WERI-Rb-1 (cell line): ENCODE measurements at regions not wholly inside any gene's neighbourhood (a gene's known extent, or its start where the extent isn't known, plus 50 kb on each side); places are given as distances from the start of the nearest gene placed in this dataset.

Source experiments
- DNase-seq: peaks from one replicate; pipeline ENCODE4 v3.0.0-alpha.2; 2020
- H3K27ac ChIP-seq: fragments of 250-450 bp; sonication (Bioruptor Pico); 2 replicates; pipeline ENCODE4 v1.5.1; 2020; ENCODE audit warnings: mild to moderate bottlenecking, moderate library complexity
- H3K27me3 ChIP-seq: fragments of 250-450 bp; sonication (Bioruptor Pico); 2 replicates; pipeline ENCODE4 v1.5.1; 2021; ENCODE audit warnings: mild to moderate bottlenecking, low read depth, moderate library complexity; ENCODE audit not compliant: insufficient read depth, severe bottlenecking
- H3K36me3 ChIP-seq: fragments of 250-450 bp; sonication (Bioruptor Pico); 2 replicates; pipeline ENCODE4 v1.5.1; 2020; ENCODE audit warnings: mild to moderate bottlenecking, moderate library complexity
- H3K4me3 ChIP-seq: 2 replicates; pipeline ENCODE4 v1.5.1; 2011; ENCODE audit warnings: low read depth, mild to moderate bottlenecking, control low read depth, low read length
- H3K9me3 ChIP-seq: fragments of 250-450 bp; sonication (Bioruptor Pico); 2 replicates; pipeline ENCODE4 v1.5.1; 2021; ENCODE audit warnings: mild to moderate bottlenecking, moderate library complexity; ENCODE audit not compliant: severe bottlenecking
- CTCF ChIP-seq: IDR thresholded peaks from 2 replicates; pipeline ENCODE4 v1.5.1; 2011; ENCODE audit warnings: low read depth, mild to moderate bottlenecking, control low read depth, inconsistent platforms, low read length

GRCh38 chr13:81771951-81772350 lies 1431.0 kb upstream of the SPRY2 start:
- DNase-seq, result no peak
- H3K36me3 ChIP-seq, result no peaks in the 10 kb centered on the region
- H3K4me3 ChIP-seq, result no peak overlapping the region
- TF ChIP-seq CTCF, result no peak
- no peak overlapping the region for H3K27ac ChIP-seq
- no peaks in the 10 kb centered on the region for H3K27me3 ChIP-seq
- H3K9me3 ChIP-seq, result no peaks in the 10 kb centered on the region

GRCh38 chr13:81770868-81771505 lies 1430.1 kb upstream of the SPRY2 start:
- no peak overlapping the region for H3K27ac ChIP-seq
- H3K9me3 ChIP-seq, result no peaks in the 10 kb centered on the region
- H3K4me3 ChIP-seq, result no peak overlapping the region
- no peak for TF ChIP-seq CTCF
- DNase-seq, result no peak
- no peaks in the 10 kb centered on the region for H3K36me3 ChIP-seq
- H3K27me3 ChIP-seq, result no peaks in the 10 kb centered on the region

GRCh38 chr13:81762449-81762848 lies 1421.5 kb upstream of the SPRY2 start:
- Histone ChIP-seq H3K9me3 (no peaks in the 10 kb centered on the region), H3K27ac (no peak overlapping the region), H3K27me3 (no peaks in the 10 kb centered on the region), H3K4me3 (no peak overlapping the region), H3K36me3 (no peaks in the 10 kb centered on the region)
- DNase-seq, result no peak
- no peak for TF ChIP-seq CTCF

GRCh38 chr13:81760316-81760715 lies 1419.4 kb upstream of the SPRY2 start:
- Histone ChIP-seq H3K36me3 (no peaks in the 10 kb centered on the region), H3K27ac (no peak overlapping the region), H3K4me3 (no peak overlapping the region), H3K9me3 (no peaks in the 10 kb centered on the region), H3K27me3 (no peaks in the 10 kb centered on the region)
- TF ChIP-seq CTCF, result no peak
- no peak for DNase-seq

GRCh38 chr13:81757348-81757970 lies 1416.5 kb upstream of the SPRY2 start:
- Histone ChIP-seq H3K27me3 (no peaks in the 10 kb centered on the region), H3K4me3 (no peak overlapping the region), H3K27ac (no peak overlapping the region), H3K9me3 (no peaks in the 10 kb centered on the region), H3K36me3 (no peaks in the 10 kb centered on the region)
- TF ChIP-seq CTCF, result no peak
- no peak for DNase-seq

GRCh38 chr13:81745391-81745790 lies 1404.5 kb upstream of the SPRY2 start:
- no peak overlapping the region for H3K27ac ChIP-seq
- TF ChIP-seq CTCF, result no peak
- DNase-seq, result peak; percentile 17
- H3K36me3 ChIP-seq, result no peaks in the 10 kb centered on the region
- H3K27me3 ChIP-seq, result no peaks in the 10 kb centered on the region
- H3K9me3 ChIP-seq, result no peaks in the 10 kb centered on the region
- no peak overlapping the region for H3K4me3 ChIP-seq
